Right atrium auricular region (tissue), 2 donors: ENCODE measurements at regions not wholly inside any gene's neighbourhood (a gene's known extent, or its start where the extent isn't known, plus 50 kb on each side); places are given as distances from the start of the nearest gene placed in this dataset.
A peak's percentile ranks its signal among the peaks of the same experiment; 100 is the strongest.

ENCODE experiments used
- DNase-seq: peaks from one replicate; pipeline ENCODE4 v3.0.0-alpha.2; 2019; ENCODE audit warnings: low spot score
- H3K27ac ChIP-seq, 2 donors: fragments of 200-600 bp; sonication (generic); 1 replicate in 1 of 2; 2 replicates in 1 of 2; pipeline ENCODE4 v1.5.1; 2016 to 2019
- H3K27me3 ChIP-seq, 2 donors: fragments of 200-600 bp; sonication (generic); one replicate each; pipeline versions ENCODE4 v1.5.1 to v1.6.0; 2017 to 2019
- H3K36me3 ChIP-seq: fragments of 200-600 bp; sonication (generic); one replicate; pipeline ENCODE4 v1.5.1; 2016
- H3K4me1 ChIP-seq, 2 donors: fragments of 200-600 bp; sonication (generic); one replicate each; pipeline versions ENCODE4 v1.5.1 to v1.6.0; 2017 to 2019
- H3K4me3 ChIP-seq, 2 donors: fragments of 200-600 bp; sonication (generic); 1 replicate in 1 of 2; 2 replicates in 1 of 2; pipeline ENCODE4 v1.5.1; 2017 to 2019; ENCODE audit warnings: mild to moderate bottlenecking in 1 of 2, moderate library complexity in 1 of 2
- H3K9me3 ChIP-seq, 2 donors: fragments of 200-600 bp; sonication (generic); one replicate each; pipeline ENCODE4 v1.5.1; 2019
- CTCF ChIP-seq, 2 donors: fragments of 200-600 bp; sonication (generic); IDR thresholded peaks; one replicate each; pipeline ENCODE4 v1.5.1; 2019; ENCODE audit warnings: antibody characterized with exemption in 2 of 2

GRCh38 chr6:101114703-101115102 lies 233.6 kb upstream of the ASCC3 start:
- no peaks in the 10 kb centered on the region for H3K27me3 ChIP-seq
- DNase-seq: no peak

GRCh38 chr6:101116337-101116736 lies 235.2 kb upstream of the ASCC3 start:
- Histone ChIP-seq H3K9me3 (no peaks in the 10 kb centered on the region), H3K27me3 (no peaks in the 10 kb centered on the region), H3K4me1 (no peaks in the 10 kb centered on the region), H3K36me3 (no peaks in the 10 kb centered on the region), H3K4me3 (no peak overlapping the region), H3K27ac (no peak overlapping the region)
- no peak for TF ChIP-seq CTCF (IDR thresholded peaks at IDR 0.05)
- DNase-seq: no peak

More at GRCh38 chr6:101114703-101115102, 233.6 kb upstream of the ASCC3 start:
- Histone ChIP-seq H3K4me3 (no peak overlapping the region), H3K9me3 (no peaks in the 10 kb centered on the region), H3K4me1 (no peaks in the 10 kb centered on the region), H3K27ac (no peak overlapping the region), H3K36me3 (no peaks in the 10 kb centered on the region)
- peak in 1 of 2 donors; percentile 67 for TF ChIP-seq CTCF (IDR thresholded peaks at IDR 0.05)

GRCh38 chr6:101117393-101118135 lies 236.4 kb upstream of the ASCC3 start:
- Histone ChIP-seq H3K36me3 (no peaks in the 10 kb centered on the region), H3K27ac (no peak overlapping the region), H3K4me3 (no peak overlapping the region), H3K9me3 (no peaks in the 10 kb centered on the region), H3K4me1 (no peaks in the 10 kb centered on the region), H3K27me3 (no peaks in the 10 kb centered on the region)
- DNase-seq: no peak
- TF ChIP-seq CTCF (IDR thresholded peaks at IDR 0.05): no peak

GRCh38 chr6:101118136-101118396 lies 236.9 kb upstream of the ASCC3 start:
- no peak overlapping the region for H3K4me3 ChIP-seq
- H3K27ac ChIP-seq: no peak overlapping the region
- no peaks in the 10 kb centered on the region for H3K27me3 ChIP-seq
- no peaks in the 10 kb centered on the region for H3K36me3 ChIP-seq
- no peak for DNase-seq
- no peaks in the 10 kb centered on the region for H3K9me3 ChIP-seq
- no peak for TF ChIP-seq CTCF (IDR thresholded peaks at IDR 0.05)
- H3K4me1 ChIP-seq: no peaks in the 10 kb centered on the region

GRCh38 chr6:101120747-101121146 lies 239.6 kb upstream of the ASCC3 start:
- no peaks in the 10 kb centered on the region for H3K9me3 ChIP-seq
- H3K27me3 ChIP-seq: no peaks in the 10 kb centered on the region
- no peak for DNase-seq
- no peak overlapping the region for H3K4me3 ChIP-seq
- TF ChIP-seq CTCF (IDR thresholded peaks at IDR 0.05): no peak
- H3K27ac ChIP-seq: no peak overlapping the region
- H3K4me1 ChIP-seq: no peaks in the 10 kb centered on the region
- H3K36me3 ChIP-seq: no peaks in the 10 kb centered on the region

- H3K9me3 ChIP-seq: peaks cover 0 to 3% of the 10 kb centered on the region in 2 donors
- DNase-seq: no peak
Observed at GRCh38 chr6:101125380-101125971, 244.3 kb upstream of the ASCC3 start.

More at GRCh38 chr6:101125380-101125971, 244.3 kb upstream of the ASCC3 start:
- H3K27me3 ChIP-seq: no peaks in the 10 kb centered on the region
- H3K4me1 ChIP-seq: no peaks in the 10 kb centered on the region
- no peaks in the 10 kb centered on the region for H3K36me3 ChIP-seq
- H3K4me3 ChIP-seq: no peak overlapping the region
- H3K27ac ChIP-seq: no peak overlapping the region
- no peak for TF ChIP-seq CTCF (IDR thresholded peaks at IDR 0.05)
